OCI-LY7 (cell line): ENCODE measurements at regions not wholly inside any gene's neighbourhood (a gene's known extent, or its start where the extent isn't known, plus 50 kb on each side); places are given as distances from the start of the nearest gene placed in this dataset.

Experiments used
- BruUV-seq: library from RNA; stranded (reverse); fragments of 400-500 nt; replicated peaks from 2 replicates; lab custom pipeline; 2021; lab: Mats Ljungman, UMichigan
- CTCF ChIA-PET: fragments of 300-600 bp; sonication (Branson Sonifier 250); formaldehyde crosslinking; loops from one replicate; lab custom pipeline; 2022; ENCODE audit warnings: antibody characterized with exemption; ENCODE audit not compliant: unreplicated experiment; lab: Charles Lee
- POLR2A ChIA-PET: fragments of 300-600 bp; sonication (Branson Sonifier 250); formaldehyde crosslinking; loops from one replicate; lab custom pipeline; 2022; ENCODE audit warnings: antibody characterized with exemption; lab: Charles Lee
- DNase-seq: peaks from one replicate; pipeline ENCODE4 v3.0.0-alpha.2; 2015; ENCODE audit warnings: low spot score
- H2AFZ ChIP-seq: fragments of 200-600 bp; sonication (generic), shearing (Covaris generic); 2 replicates; pipeline ENCODE4 v1.6.1; 2014; ENCODE audit warnings: mild to moderate bottlenecking, antibody characterized with exemption, low read length, moderate library complexity
- H3K27ac ChIP-seq: fragments of 200-600 bp; sonication (generic); 2 replicates; pipeline ENCODE4 v1.5.1; 2014; ENCODE audit warnings: mixed run types, low read depth, mild to moderate bottlenecking, moderate library complexity, low read length, inconsistent platforms; ENCODE audit not compliant: poor library complexity, severe bottlenecking
- H3K36me3 ChIP-seq: fragments of 200-600 bp; sonication (generic); 2 replicates; pipeline ENCODE4 v1.6.1; 2014; ENCODE audit warnings: mild to moderate bottlenecking, antibody characterized with exemption, low read length, moderate library complexity, mixed read lengths; ENCODE audit not compliant: insufficient read depth
- H3K4me1 ChIP-seq: fragments of 200-600 bp; sonication (generic); 2 replicates; pipeline ENCODE4 v1.5.1; 2014; ENCODE audit warnings: mild to moderate bottlenecking, low read length; ENCODE audit not compliant: insufficient read depth, poor library complexity, severe bottlenecking
- H3K4me2 ChIP-seq: fragments of 200-600 bp; sonication (generic); 2 replicates; pipeline ENCODE4 v1.6.1; 2014; ENCODE audit warnings: mild to moderate bottlenecking, low read length
- H3K4me3 ChIP-seq: fragments of 200-600 bp; sonication (generic); 2 replicates; pipeline ENCODE4 v1.5.1; 2014; ENCODE audit warnings: mild to moderate bottlenecking, low read depth, low read length; ENCODE audit not compliant: poor library complexity, severe bottlenecking
- H3K79me2 ChIP-seq: fragments of 200-600 bp; sonication (generic); 2 replicates; pipeline ENCODE4 v1.6.1; 2016; ENCODE audit warnings: low read depth, mild to moderate bottlenecking, low read length, moderate library complexity, mixed read lengths; ENCODE audit not compliant: insufficient read depth
- H3K9me2 ChIP-seq: fragments of 200-600 bp; sonication (generic); 2 replicates; pipeline ENCODE4 v1.6.1; 2016; ENCODE audit warnings: mild to moderate bottlenecking, low read length, mixed read lengths; ENCODE audit not compliant: insufficient read depth
- H3K9me3 ChIP-seq: fragments of 200-600 bp; sonication (generic); 2 replicates; pipeline ENCODE4 v1.6.1; 2014; ENCODE audit warnings: mild to moderate bottlenecking, mixed run types, low read length, mixed read lengths
- H4K20me1 ChIP-seq: fragments of 200-600 bp; sonication (generic); 2 replicates; pipeline ENCODE4 v1.6.1; 2014; ENCODE audit warnings: mild to moderate bottlenecking, antibody characterized with exemption, low read length, moderate library complexity, mixed read lengths; ENCODE audit not compliant: insufficient read depth
- EZH2phosphoT487 ChIP-seq: fragments of 200-600 bp; sonication (generic); IDR thresholded peaks from 2 replicates; pipeline ENCODE4 v1.6.1; 2018; ENCODE audit warnings: low read depth, borderline replicate concordance, mild to moderate bottlenecking, mixed run types, antibody characterized with exemption, low read length, moderate library complexity, mixed read lengths
- intact Hi-C: fragments of 100-400 bp; cut with micrococcal nuclease; formaldehyde crosslinking; loops from one replicate; pipeline ENCODE4 v1.10.0; 2022; ENCODE audit not compliant: unreplicated experiment
- TF ChIP-seq, protein P1 (sequence below): fragments of 200-600 bp; sonication (generic); conservative IDR thresholded peaks from 2 replicates; pipeline ENCODE4 v1.5.1; 2014; ENCODE audit warnings: mild to moderate bottlenecking, antibody characterized with exemption, low read length, moderate library complexity, mixed read lengths

- no peaks in the 10 kb centered on the region for H3K9me3 ChIP-seq
- H4K20me1 ChIP-seq, result no peaks in the 10 kb centered on the region
- no peaks in the 10 kb centered on the region for H3K36me3 ChIP-seq
- no TSS peak for BruUV-seq
- DNase-seq, result no peak
- no peaks in the 10 kb centered on the region for H3K4me1 ChIP-seq
- H3K4me2 ChIP-seq, result no peak overlapping the region
- TF ChIP-seq, protein P1, sequence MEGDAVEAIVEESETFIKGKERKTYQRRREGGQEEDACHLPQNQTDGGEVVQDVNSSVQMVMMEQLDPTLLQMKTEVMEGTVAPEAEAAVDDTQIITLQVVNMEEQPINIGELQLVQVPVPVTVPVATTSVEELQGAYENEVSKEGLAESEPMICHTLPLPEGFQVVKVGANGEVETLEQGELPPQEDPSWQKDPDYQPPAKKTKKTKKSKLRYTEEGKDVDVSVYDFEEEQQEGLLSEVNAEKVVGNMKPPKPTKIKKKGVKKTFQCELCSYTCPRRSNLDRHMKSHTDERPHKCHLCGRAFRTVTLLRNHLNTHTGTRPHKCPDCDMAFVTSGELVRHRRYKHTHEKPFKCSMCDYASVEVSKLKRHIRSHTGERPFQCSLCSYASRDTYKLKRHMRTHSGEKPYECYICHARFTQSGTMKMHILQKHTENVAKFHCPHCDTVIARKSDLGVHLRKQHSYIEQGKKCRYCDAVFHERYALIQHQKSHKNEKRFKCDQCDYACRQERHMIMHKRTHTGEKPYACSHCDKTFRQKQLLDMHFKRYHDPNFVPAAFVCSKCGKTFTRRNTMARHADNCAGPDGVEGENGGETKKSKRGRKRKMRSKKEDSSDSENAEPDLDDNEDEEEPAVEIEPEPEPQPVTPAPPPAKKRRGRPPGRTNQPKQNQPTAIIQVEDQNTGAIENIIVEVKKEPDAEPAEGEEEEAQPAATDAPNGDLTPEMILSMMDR, result no peak
- TF ChIP-seq EZH2phosphoT487, result no peak
- intact Hi-C loops, result no loop called here
- POLR2A ChIA-PET, result interaction anchor here (0.6 kb wide), 1 partner anchor 907 kb away, joined by 3 read pairs; no protein-coding TSS in a partner anchor
- CTCF ChIA-PET, result no interaction called here
- no peaks in the 10 kb centered on the region for H3K9me2 ChIP-seq
- H3K79me2 ChIP-seq, result no peaks in the 10 kb centered on the region
- no peak overlapping the region for H3K27ac ChIP-seq
- no peak overlapping the region for H2AFZ ChIP-seq
- H3K4me3 ChIP-seq, result no peak overlapping the region
Observed at GRCh38 chr4:143109376-143109775, 75.3 kb upstream of the USP38 start.

DNA sequence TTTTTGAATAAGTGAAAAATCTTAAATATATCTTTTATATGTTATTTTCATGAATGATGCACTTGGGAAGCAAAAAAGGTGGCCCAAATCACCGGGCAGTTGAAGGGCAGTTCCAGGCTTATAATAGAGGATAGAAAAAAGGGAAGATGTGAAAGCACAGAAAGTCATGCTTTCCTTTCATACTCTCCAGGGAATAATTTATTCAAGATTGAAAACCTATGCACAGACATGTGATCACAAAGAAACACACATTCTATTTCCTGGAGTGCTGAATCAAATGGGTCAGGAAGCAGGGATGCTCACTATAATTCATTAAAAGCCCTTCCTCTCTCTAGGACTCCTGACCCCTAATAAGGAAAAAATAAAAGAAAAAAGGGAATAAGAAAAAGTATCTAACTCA, 66.1 kb upstream of the USP38 start:
- DNase-seq, result no peak
- no peak overlapping the region for H3K27ac ChIP-seq
- TF ChIP-seq, protein P1, result no peak
- no peak for TF ChIP-seq EZH2phosphoT487
- CTCF ChIA-PET, result no interaction called here
- H3K9me3 ChIP-seq, result no peaks in the 10 kb centered on the region
- no peak overlapping the region for H2AFZ ChIP-seq
- H3K36me3 ChIP-seq, result no peaks in the 10 kb centered on the region
- intact Hi-C loops, result no loop called here
- no peaks in the 10 kb centered on the region for H3K79me2 ChIP-seq
- no peak overlapping the region for H3K4me3 ChIP-seq
- no peaks in the 10 kb centered on the region for H4K20me1 ChIP-seq
- POLR2A ChIA-PET, result interaction anchor here (0.6 kb wide), 1 partner anchor 61 kb away, joined by 3 read pairs; no protein-coding TSS in a partner anchor
- no peaks in the 10 kb centered on the region for H3K9me2 ChIP-seq
- BruUV-seq, result no TSS peak
- H3K4me2 ChIP-seq, result no peak overlapping the region
- H3K4me1 ChIP-seq, result no peaks in the 10 kb centered on the region

- BruUV-seq, result no TSS peak
- H3K79me2 ChIP-seq, result no peaks in the 10 kb centered on the region
- H3K4me2 ChIP-seq, result no peak overlapping the region
- DNase-seq, result no peak
- H3K36me3 ChIP-seq, result no peaks in the 10 kb centered on the region
- no peaks in the 10 kb centered on the region for H3K4me1 ChIP-seq
- H2AFZ ChIP-seq, result no peak overlapping the region
- CTCF ChIA-PET, result no interaction called here
- POLR2A ChIA-PET, result no interaction called here
- H4K20me1 ChIP-seq, result no peaks in the 10 kb centered on the region
- intact Hi-C loops, result no loop called here
- no peaks in the 10 kb centered on the region for H3K9me3 ChIP-seq
- TF ChIP-seq EZH2phosphoT487, result no peak
- TF ChIP-seq, protein P1, result no peak
- H3K9me2 ChIP-seq, result no peaks in the 10 kb centered on the region
- no peak overlapping the region for H3K4me3 ChIP-seq
- no peak overlapping the region for H3K27ac ChIP-seq
Observed at GRCh38 chr4:143127621-143128020, 57.1 kb upstream of the USP38 start.
